Smooth muscle cell (in vitro differentiated cells): ENCODE measurements at regions not wholly inside any gene's neighbourhood (a gene's known extent, or its start where the extent isn't known, plus 50 kb on each side); places are given as distances from the start of the nearest gene placed in this dataset.
"Not testable (repeated sequence)": the region's sequence is repeated elsewhere in the genome, so short reads cannot be mapped to it uniquely, and the experiment has no call there.

Source experiments
- DNase-seq: peaks from one replicate; lab custom pipeline; 2025; ENCODE audit not compliant: unreplicated experiment; lab: John Stamatoyannopoulos, UW
- H2AFZ ChIP-seq: fragments of 200-600 bp; sonication (generic); 2 replicates; pipeline ENCODE4 v1.6.0; 2016; ENCODE audit warnings: antibody characterized with exemption, low read depth, mild to moderate bottlenecking
- H3F3A ChIP-seq: fragments of 200-600 bp; sonication (generic); 2 replicates; pipeline ENCODE4 v1.6.0; 2017; ENCODE audit warnings: antibody characterized with exemption, low read depth
- H3K27ac ChIP-seq: fragments of 200-600 bp; sonication (generic); 2 replicates; pipeline ENCODE4 v1.5.1; 2016; ENCODE audit warnings: low read depth, mild to moderate bottlenecking
- H3K27me3 ChIP-seq: fragments of 200-600 bp; sonication (generic); 2 replicates; pipeline ENCODE4 v1.6.1; 2016; ENCODE audit warnings: low read depth, mild to moderate bottlenecking
- H3K36me3 ChIP-seq: fragments of 200-600 bp; sonication (generic); 2 replicates; pipeline ENCODE4 v1.5.1; 2016; ENCODE audit warnings: low read depth
- H3K4me1 ChIP-seq: fragments of 200-600 bp; sonication (generic); 2 replicates; pipeline ENCODE4 v1.5.1; 2016; ENCODE audit warnings: low read depth
- H3K4me2 ChIP-seq: fragments of 200-600 bp; sonication (generic); 2 replicates; pipeline ENCODE4 v1.6.0; 2016; ENCODE audit warnings: mild to moderate bottlenecking
- H3K4me3 ChIP-seq: fragments of 200-600 bp; sonication (generic); 2 replicates; pipeline ENCODE4 v1.5.1; 2016; ENCODE audit warnings: mild to moderate bottlenecking
- H3K79me2 ChIP-seq: fragments of 200-600 bp; sonication (generic); 2 replicates; pipeline ENCODE4 v1.6.0; 2016; ENCODE audit warnings: low read depth, mild to moderate bottlenecking
- H3K9ac ChIP-seq: fragments of 200-600 bp; sonication (generic); 2 replicates; pipeline ENCODE4 v1.6.0; 2016; ENCODE audit warnings: low read depth
- H3K9me3 ChIP-seq: fragments of 200-600 bp; sonication (generic); replicated peaks from 2 replicates; pipeline ENCODE4 v1.5.1; 2016; ENCODE audit warnings: low read depth
- H4K20me1 ChIP-seq: fragments of 200-600 bp; sonication (generic); 2 replicates; pipeline ENCODE4 v1.6.0; 2016; ENCODE audit warnings: low read depth
- WGBS: methylation state at CpG from one replicate; pipeline ENCODE4 v1.1.7; 2016; ENCODE audit warnings: low lambda C conversion rate; 5-methylcytosine and 5-hydroxymethylcytosine counted together
- TF ChIP-seq, protein P1 (sequence below): fragments of 200-600 bp; sonication (generic); IDR thresholded peaks from 2 replicates; pipeline ENCODE4 v1.5.1; 2017; ENCODE audit warnings: borderline replicate concordance, mild to moderate bottlenecking, antibody characterized with exemption; ENCODE audit not compliant: insufficient read depth, poor library complexity, severe bottlenecking

GRCh38 chr21:28282833-28283232 is 709.8 kb downstream of the LTN1 start:
- no peak overlapping the region for H3K4me3 ChIP-seq
- no peaks in the 10 kb centered on the region for H3K4me1 ChIP-seq
- H3K9ac ChIP-seq = no peak overlapping the region
- no peak overlapping the region for H2AFZ ChIP-seq
- no peak for DNase-seq
- no peaks in the 10 kb centered on the region for H3K79me2 ChIP-seq
- no peaks in the 10 kb centered on the region for H3K27me3 ChIP-seq
- no peaks in the 10 kb centered on the region for H3K36me3 ChIP-seq
- H4K20me1 ChIP-seq = no peaks in the 10 kb centered on the region
- peaks cover 4% of the 10 kb centered on the region for H3K9me3 ChIP-seq
- TF ChIP-seq, protein P1, sequence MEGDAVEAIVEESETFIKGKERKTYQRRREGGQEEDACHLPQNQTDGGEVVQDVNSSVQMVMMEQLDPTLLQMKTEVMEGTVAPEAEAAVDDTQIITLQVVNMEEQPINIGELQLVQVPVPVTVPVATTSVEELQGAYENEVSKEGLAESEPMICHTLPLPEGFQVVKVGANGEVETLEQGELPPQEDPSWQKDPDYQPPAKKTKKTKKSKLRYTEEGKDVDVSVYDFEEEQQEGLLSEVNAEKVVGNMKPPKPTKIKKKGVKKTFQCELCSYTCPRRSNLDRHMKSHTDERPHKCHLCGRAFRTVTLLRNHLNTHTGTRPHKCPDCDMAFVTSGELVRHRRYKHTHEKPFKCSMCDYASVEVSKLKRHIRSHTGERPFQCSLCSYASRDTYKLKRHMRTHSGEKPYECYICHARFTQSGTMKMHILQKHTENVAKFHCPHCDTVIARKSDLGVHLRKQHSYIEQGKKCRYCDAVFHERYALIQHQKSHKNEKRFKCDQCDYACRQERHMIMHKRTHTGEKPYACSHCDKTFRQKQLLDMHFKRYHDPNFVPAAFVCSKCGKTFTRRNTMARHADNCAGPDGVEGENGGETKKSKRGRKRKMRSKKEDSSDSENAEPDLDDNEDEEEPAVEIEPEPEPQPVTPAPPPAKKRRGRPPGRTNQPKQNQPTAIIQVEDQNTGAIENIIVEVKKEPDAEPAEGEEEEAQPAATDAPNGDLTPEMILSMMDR = no peak
- no peak overlapping the region for H3K27ac ChIP-seq
- peaks cover 5% of the 10 kb centered on the region for H3F3A ChIP-seq
- 83% methylated on average over 5 of the region's 5 CpGs for WGBS
- H3K4me2 ChIP-seq = no peak overlapping the region

DNA sequence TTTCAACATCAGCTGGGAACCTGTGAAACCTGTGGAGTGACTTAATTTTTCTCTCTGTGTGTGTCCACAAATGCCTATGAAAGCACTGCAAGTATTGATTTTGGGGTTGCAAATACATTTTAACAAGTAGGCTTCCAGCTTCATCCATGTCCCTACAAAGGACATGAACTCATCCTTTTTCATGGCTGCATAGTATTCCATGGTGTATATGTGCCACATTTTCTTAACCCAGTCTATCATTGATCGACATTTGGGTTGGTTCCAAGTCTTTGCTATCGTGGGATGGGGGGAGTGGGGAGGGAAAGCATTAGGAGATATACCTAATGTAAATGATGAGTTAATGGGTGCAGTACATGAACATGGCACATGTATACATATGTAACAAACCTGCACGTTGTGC is 711.3 kb downstream of the LTN1 start:
- not testable (repeated sequence) for H4K20me1 ChIP-seq, H3K27ac ChIP-seq, H3K9ac ChIP-seq, H3K36me3 ChIP-seq, H3K4me2 ChIP-seq, H3K27me3 ChIP-seq, DNase-seq, H3K9me3 ChIP-seq, H3K4me1 ChIP-seq, H3K79me2 ChIP-seq, H3F3A ChIP-seq, H2AFZ ChIP-seq, H3K4me3 ChIP-seq
- WGBS = 89% methylated on average over 3 of the region's 3 CpGs

DNA sequence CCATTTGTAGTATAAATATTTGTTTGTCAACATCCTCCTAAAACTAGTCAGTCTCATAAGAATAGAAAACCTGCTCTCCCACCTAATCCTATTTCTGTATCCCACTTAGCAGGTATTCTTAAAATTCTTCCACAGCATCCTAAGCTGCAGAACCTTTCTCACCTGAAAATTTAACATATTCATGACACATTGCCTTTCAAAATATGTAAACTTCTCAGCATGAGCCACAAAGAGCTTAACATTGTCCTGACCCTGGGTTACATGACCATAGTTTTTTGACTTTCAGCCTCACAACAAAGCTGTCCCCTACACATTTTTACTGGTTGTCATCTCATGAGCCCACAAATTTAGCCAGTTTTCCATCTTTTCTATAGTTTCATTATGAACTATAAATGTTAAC is 712.1 kb downstream of the LTN1 start:
- Histone ChIP-seq H3K36me3 (no peaks in the 10 kb centered on the region), H3K27ac (no peak overlapping the region), H3F3A (peaks cover 5% of the 10 kb centered on the region), H3K9ac (no peak overlapping the region), H3K4me1 (no peaks in the 10 kb centered on the region), H3K27me3 (no peaks in the 10 kb centered on the region), H3K79me2 (no peaks in the 10 kb centered on the region), H4K20me1 (no peaks in the 10 kb centered on the region), H3K4me2 (no peak overlapping the region), H3K4me3 (no peak overlapping the region), H3K9me3 (no peaks in the 10 kb centered on the region), H2AFZ (no peak overlapping the region)
- TF ChIP-seq, protein P1 = no peak
- no peak for DNase-seq

DNA sequence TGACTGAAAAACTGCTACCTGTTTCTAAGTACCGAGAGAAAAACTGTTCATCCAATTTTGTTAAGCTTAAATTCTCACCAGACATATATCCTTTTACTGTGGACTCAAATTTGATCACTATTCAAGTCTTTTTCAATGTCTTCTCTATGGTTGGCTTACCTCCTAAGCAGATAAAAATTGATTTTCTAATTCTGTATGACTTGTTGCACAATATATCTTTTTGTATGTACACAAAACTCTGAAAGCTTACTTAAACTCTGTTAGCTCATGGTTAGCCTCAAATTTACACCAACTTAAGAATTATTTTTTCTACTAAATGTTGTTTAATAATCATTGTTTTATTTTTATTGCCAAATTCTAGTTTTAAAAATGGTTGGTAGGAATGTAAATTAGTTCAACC is 715.4 kb downstream of the LTN1 start:
- H3K4me3 ChIP-seq = no peak overlapping the region
- TF ChIP-seq, protein P1 = no peak
- H3K9me3 ChIP-seq = no peaks in the 10 kb centered on the region
- no peaks in the 10 kb centered on the region for H3K36me3 ChIP-seq
- no peak overlapping the region for H3K27ac ChIP-seq
- no peaks in the 10 kb centered on the region for H3K79me2 ChIP-seq
- H3F3A ChIP-seq = no peaks in the 10 kb centered on the region
- DNase-seq = no peak
- no peak overlapping the region for H3K9ac ChIP-seq
- H4K20me1 ChIP-seq = no peaks in the 10 kb centered on the region
- H2AFZ ChIP-seq = no peak overlapping the region
- H3K4me2 ChIP-seq = no peak overlapping the region
- 91% methylated on average over 1 of the region's 1 CpG for whole genome bisulfite sequencing
- no peaks in the 10 kb centered on the region for H3K27me3 ChIP-seq
- H3K4me1 ChIP-seq = no peaks in the 10 kb centered on the region
